ENCODE measurements at regions not wholly inside any gene's neighbourhood (a gene's known extent, or its start where the extent isn't known, plus 50 kb on each side); places are given as distances from the start of the nearest gene placed in this dataset.

- TF ChIP-seq SKIL (IDR thresholded peaks at IDR 0.05; ENCODE audit: low read depth, poor library complexity, severe bottlenecking) (no peak), IKZF2 (IDR thresholded peaks at IDR 0.05) (no peak), TCF7 (IDR thresholded peaks at IDR 0.05; ENCODE audit: borderline replicate concordance) (no peak), CREM (IDR thresholded peaks at IDR 0.05; ENCODE audit: low read depth) (no peak), CHD1 (IDR thresholded peaks at IDR 0.05; ENCODE audit: low read depth, low read length) (no peak), SPI1 (IDR thresholded peaks at IDR 0.05; ENCODE audit: borderline replicate concordance, insufficient read depth, low read depth, low read length) (no peak)
- TF ChIP-seq, protein P1, sequence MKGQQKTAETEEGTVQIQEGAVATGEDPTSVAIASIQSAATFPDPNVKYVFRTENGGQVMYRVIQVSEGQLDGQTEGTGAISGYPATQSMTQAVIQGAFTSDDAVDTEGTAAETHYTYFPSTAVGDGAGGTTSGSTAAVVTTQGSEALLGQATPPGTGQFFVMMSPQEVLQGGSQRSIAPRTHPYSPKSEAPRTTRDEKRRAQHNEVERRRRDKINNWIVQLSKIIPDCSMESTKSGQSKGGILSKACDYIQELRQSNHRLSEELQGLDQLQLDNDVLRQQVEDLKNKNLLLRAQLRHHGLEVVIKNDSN (IDR thresholded peaks at IDR 0.05; ENCODE audit: borderline replicate concordance, extremely low read length, insufficient read depth, low read depth, low read length): no peak
These were observed 130.6 kb upstream of the ADRA1B start (continued) for GRCh38 chr5:159785656-159786055.

DNA sequence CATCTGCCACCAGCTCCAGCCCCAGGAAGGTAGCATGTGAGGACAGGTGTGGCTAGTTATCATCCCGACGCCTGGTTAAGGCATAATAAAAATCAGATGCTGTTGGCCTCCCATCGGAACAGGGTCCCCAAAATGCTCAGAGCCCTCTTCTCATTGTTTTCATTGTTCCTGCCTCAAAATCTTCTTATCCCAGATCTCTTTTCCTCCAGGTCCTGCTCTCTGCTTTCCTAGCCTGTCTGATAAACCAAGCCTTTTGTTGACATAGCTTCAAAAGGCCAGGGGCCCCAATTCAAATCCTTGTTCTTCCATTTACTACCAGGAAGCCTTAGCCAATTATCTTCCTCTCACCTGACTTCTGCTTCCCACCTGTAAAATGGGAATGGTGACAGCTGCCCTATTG is 130.1 kb upstream of the ADRA1B start:
- Histone ChIP-seq H3K27ac (ENCODE audit: control insufficient read depth, insufficient read depth) (no peak overlapping the region), H3K9me3 (replicated peaks; ENCODE audit: control insufficient read depth, insufficient read depth, low read length) (no peaks in the 10 kb centered on the region), H3K9ac (ENCODE audit: control insufficient read depth, insufficient read depth, low read length) (no peak overlapping the region), H3K4me3 (no peak overlapping the region), H3K4me1 (ENCODE audit: control insufficient read depth, insufficient read depth, low read length) (no peaks in the 10 kb centered on the region), H4K20me1 (ENCODE audit: control insufficient read depth, insufficient read depth) (no peaks in the 10 kb centered on the region; the same call in 1 of the 2 replicates), H3K27me3 (replicated peaks in 1 of 2; ENCODE audit: control insufficient read depth in 2 of 2, insufficient read depth in 2 of 2, low read length in 1 of 2) (peaks cover 0 to 1% of the 10 kb centered on the region in 2 experiments; a peak in 2 of 4 replicates), H3K4me2 (ENCODE audit: control insufficient read depth, insufficient read depth) (no peak overlapping the region), H2AFZ (ENCODE audit: control insufficient read depth, low read depth, low read length) (no peak overlapping the region), H3K79me2 (ENCODE audit: control insufficient read depth, insufficient read depth, low read length) (no peaks in the 10 kb centered on the region), H3K36me3 (ENCODE audit: control insufficient read depth in 2 of 2, insufficient read depth in 2 of 2, low read length in 1 of 2) (no peaks in the 10 kb centered on the region)
- BruUV-seq (replicated peaks): no TSS peak
- ATAC-seq: no peak
- no peak for DNase-seq (ENCODE audit: low read depth, low spot score)
- intact Hi-C loops (cut with micrococcal nuclease; ENCODE audit: unreplicated experiment): no loop called here
- in situ Hi-C loops (cut with MboI): no loop called here
- SMC1A ChIA-PET (ENCODE audit: uncharacterized antibody, unreplicated experiment): no interaction called here
- 37% methylated on average over 3 of the region's 3 CpGs for WGBS (ENCODE audit: insufficient coverage, insufficient replicate concordance, low lambda C conversion rate, missing lambda C conversion rate)
- POLR2A ChIA-PET: no interaction called here
- RAD21 ChIA-PET (ENCODE audit: unreplicated experiment): no interaction called here
- CTCF ChIA-PET: no interaction called here
- FAIRE-seq: no peak
- no peak for TF ChIP-seq RAD21 (IDR thresholded peaks at IDR 0.05; ENCODE audit: insufficient read depth, low read depth, low read length)
- no peak for TF ChIP-seq E4F1 (IDR thresholded peaks at IDR 0.05; ENCODE audit: borderline replicate concordance, partially characterized antibody)
- TF ChIP-seq, protein P2, sequence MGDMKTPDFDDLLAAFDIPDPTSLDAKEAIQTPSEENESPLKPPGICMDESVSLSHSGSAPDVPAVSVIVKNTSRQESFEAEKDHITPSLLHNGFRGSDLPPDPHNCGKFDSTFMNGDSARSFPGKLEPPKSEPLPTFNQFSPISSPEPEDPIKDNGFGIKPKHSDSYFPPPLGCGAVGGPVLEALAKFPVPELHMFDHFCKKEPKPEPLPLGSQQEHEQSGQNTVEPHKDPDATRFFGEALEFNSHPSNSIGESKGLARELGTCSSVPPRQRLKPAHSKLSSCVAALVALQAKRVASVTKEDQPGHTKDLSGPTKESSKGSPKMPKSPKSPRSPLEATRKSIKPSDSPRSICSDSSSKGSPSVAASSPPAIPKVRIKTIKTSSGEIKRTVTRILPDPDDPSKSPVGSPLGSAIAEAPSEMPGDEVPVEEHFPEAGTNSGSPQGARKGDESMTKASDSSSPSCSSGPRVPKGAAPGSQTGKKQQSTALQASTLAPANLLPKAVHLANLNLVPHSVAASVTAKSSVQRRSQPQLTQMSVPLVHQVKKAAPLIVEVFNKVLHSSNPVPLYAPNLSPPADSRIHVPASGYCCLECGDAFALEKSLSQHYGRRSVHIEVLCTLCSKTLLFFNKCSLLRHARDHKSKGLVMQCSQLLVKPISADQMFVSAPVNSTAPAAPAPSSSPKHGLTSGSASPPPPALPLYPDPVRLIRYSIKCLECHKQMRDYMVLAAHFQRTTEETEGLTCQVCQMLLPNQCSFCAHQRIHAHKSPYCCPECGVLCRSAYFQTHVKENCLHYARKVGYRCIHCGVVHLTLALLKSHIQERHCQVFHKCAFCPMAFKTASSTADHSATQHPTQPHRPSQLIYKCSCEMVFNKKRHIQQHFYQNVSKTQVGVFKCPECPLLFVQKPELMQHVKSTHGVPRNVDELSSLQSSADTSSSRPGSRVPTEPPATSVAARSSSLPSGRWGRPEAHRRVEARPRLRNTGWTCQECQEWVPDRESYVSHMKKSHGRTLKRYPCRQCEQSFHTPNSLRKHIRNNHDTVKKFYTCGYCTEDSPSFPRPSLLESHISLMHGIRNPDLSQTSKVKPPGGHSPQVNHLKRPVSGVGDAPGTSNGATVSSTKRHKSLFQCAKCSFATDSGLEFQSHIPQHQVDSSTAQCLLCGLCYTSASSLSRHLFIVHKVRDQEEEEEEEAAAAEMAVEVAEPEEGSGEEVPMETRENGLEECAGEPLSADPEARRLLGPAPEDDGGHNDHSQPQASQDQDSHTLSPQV (IDR thresholded peaks at IDR 0.05): no peak
- no peak for TF ChIP-seq NFIC (IDR thresholded peaks at IDR 0.05; ENCODE audit: low read depth, low read length)

Measured in GM12878 (cell line).